Left ventricle myocardium superior (tissue), 1 donor: ENCODE measurements at regions not wholly inside any gene's neighbourhood (a gene's known extent, or its start where the extent isn't known, plus 50 kb on each side); places are given as distances from the start of the nearest gene placed in this dataset.
"Not testable (repeated sequence)": the region's sequence is repeated elsewhere in the genome, so short reads cannot be mapped to it uniquely, and the experiment has no call there.

Experiments used
- ATAC-seq: fragments of 200-7000 bp; cut with Tn5 transposase; one replicate; pipeline ENCODE4 v1.9.1; 2020; ENCODE audit warnings: mild to moderate bottlenecking, moderate library complexity
- DNase-seq: peaks from one replicate; pipeline ENCODE4 v3.0.0-alpha.2; 2020
- intact Hi-C: fragments of 100-400 bp; cut with micrococcal nuclease; formaldehyde crosslinking; loops from one replicate; pipeline ENCODE4 v1.11.0; 2022
- donor health status: DM: no; HTN: yes; CAD: no; lungs with severe emphysema.

DNA sequence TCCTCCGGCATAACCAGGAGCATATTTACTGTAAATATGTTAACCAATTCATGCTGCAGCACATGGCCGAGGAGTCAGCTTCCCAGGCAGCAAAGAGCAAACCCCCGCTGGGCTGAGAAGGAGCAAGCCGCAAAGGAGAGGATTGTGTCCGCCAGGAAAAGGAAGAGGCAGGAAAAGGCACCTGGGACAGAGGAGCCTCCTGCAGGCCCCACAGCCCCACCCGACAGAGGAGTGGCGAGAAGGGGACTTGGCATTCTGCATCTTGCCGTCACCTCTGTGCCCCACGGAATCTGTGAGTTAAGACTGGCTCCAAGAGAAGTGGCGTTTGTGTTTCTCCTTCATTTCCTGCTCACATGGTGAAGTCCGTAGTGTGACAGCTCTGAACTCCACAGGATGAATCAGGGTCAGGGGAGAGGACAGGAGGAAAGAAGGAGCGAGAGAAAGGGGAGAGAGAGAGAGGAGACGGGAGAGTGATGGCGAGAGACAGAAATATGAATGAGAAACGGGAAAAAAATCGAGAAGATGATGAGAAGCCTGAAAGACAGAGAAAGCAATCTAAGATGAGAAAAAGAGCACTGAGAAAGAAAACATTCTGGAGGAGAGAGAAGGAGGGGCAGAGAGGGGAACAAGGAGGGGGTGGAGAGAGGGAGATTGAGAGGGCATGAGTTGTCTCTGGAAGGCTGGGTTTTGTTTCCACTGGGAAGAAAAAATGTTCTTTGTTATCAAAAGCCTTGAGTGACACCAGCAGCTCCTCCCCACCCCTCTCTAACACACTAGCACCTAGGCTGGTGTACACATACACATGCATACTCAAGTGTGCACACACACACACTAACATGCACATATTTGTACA, 489.6 kb downstream of the MN1 start:
- DNase-seq (no peak), ATAC-seq (no peak)
- intact Hi-C loops: no loop called here

DNA sequence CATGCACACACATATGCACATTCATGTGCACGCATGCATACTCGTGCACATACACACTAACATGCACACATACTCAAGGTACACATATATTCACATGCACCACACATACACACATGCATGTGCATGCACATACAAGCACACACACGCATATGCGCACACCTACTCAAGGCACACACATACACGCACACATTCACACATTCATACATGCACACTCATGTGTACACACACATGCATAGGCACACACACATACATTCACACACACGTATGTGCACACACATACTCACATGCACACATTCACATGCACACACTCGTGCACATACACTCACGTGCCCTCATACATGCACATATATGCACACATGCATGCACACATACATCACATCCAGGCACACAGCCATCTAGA, 489.0 kb downstream of the MN1 start:
- DNase-seq (no peak), ATAC-seq (no peak)
- intact Hi-C loops: no loop called here

DNA sequence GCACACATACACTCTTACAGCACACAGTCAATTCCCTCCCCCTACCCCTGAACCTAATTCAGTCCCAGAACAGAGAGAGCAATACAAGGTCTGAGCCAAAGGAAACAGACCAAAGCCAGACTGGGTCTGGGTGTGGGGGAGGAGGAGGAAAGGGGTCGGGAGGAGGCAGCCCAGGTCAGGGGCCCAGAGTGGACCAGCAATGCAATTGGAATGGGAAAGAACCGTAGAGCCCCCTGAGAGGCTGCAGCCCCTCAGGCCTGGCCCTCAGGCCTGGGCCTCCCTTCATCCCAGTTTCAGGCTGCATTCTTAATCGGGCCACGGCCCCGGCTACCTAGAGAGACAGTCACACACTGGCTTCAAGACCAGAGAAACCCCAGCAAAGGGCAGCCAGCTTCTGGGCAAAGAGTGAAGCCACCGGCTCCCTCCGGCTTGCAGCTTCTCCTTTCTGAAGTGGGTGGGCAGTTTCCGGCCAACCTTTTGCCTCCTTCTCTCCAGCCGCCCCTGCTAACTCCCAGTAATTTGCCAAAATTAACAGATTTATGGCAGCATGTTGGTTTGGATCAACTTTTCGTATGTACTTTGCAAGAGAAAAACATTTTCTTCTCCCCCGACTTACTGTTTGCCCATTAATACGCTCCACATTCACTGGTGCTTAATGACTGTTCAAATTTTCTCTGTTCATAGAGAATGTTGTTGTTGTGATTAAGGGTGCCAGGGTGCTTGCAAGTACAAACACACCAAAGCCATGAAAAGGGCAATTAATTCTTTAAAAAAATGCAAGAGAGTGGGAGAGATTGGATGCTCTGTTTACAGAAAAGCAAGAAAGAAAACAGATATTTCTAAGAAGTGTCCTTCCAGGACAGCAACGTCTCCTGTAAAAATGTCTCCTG, 488.3 kb downstream of the MN1 start:
- no peak for DNase-seq
- ATAC-seq: peak; percentile 37
- intact Hi-C loops: no loop called here

DNA sequence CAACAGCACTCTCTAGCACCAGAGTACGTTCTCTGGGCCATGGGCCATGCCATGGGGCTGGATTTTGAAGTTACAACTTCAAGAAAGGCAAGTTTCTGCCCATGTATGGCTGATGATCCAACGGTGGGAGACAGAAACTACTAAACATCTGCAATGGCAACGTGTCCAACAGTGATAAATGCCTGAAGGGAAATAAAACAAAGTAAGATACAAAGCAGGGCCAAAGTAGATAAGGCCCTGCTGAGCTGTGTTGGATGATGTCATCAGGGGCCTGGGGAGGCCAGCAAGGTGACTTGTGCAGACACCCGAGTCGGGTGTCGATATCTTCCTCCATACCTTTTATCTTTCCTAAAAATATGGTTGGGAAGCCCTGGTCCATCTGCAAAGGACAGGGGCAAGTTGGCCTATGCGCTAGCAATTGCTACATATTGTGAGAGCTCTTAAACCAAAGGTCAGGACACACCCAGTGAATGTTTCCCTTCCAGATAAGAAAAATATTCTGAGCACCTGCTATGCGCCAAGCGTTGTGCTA, 487.2 kb downstream of the MN1 start:
- DNase-seq: no peak
- ATAC-seq: no peak
- intact Hi-C loops: no loop called here

DNA sequence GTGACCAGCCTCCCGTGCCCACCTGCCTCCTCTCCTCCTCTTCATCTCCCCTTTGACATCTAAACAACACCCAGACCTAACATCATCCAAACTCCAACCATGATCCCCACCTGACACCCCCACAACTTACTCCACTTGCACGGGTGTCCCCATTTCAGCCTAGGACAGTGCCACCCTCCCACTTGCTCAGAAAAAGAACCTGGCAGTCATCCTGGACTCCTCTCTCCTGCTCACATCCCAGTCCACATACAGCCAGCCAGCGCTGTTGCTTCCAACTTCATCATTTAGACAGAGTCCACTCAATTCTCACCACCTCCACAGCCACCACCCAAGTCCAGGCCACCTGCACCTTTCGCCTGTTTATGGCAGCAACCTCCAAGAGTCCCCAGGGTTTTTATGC, 485.7 kb downstream of the MN1 start:
- intact Hi-C loops: no loop called here
- DNase-seq: no peak
- no peak for ATAC-seq

DNA sequence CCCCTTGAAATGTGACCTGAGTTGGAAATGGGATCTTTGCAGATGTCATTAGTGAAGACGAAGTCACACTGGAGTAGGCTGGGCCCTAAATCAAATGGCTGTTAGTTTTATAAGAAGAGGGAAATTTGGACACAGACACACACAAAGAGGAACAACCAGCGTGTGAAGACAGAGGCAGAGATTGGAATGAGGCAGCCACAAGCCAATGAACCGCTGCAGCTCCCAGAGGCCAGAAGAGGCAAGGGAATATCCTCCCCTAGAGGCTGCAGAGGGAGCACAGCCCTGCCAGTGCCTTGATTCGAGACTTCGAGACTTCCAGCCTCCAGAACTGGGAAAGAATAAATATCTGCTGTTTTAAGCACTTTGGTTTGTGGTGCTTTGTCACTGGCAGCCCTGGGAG, 484.5 kb downstream of the MN1 start:
- intact Hi-C loops: no loop called here
- DNase-seq (no peak), ATAC-seq (no peak)

DNA sequence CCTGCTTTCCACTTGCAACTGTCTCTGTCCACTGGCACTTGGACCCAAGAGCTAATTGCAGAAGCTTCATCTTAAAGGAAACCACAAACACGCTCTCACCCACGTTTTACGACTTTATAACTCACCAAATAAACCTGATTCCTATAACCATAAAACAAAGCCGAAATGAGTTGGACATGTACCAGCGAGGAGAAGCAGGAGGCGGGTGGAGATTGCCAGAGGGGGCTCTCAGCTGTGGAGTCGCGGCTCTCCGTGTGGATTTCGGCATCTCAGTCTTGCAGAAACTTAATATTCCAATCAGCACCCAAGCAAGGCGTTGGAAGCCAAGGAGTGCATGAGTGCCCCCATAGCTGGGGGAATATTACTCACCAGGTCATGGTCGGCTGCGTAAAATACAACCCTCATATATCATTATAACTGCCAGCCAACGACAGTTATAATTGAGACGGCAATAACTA, 483.6 kb downstream of the MN1 start:
- intact Hi-C loops: no loop called here
- ATAC-seq (no peak), DNase-seq (no peak)

DNA sequence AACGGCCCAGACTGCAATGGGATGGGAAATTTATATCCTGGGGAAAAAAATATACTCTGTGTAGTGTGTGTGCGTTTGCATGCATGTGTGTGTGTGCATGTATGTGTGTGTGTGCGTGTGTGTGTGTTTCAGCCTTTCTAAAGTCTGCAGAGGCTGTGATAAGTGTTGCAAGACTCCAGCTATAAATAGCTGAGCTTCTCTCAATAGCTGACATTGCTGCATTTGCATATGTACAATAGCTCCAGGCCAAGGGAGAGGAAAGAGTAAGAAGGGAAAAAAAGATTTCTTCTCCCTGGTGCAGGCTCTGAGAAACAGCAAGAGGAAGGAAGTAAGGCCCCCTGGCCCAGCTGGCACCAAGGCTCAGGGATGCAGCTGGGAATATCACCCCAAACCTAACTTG, 483.0 kb downstream of the MN1 start:
- peak; percentile 85 for ATAC-seq
- intact Hi-C loops: no loop called here
- peak; percentile 57 for DNase-seq

DNA sequence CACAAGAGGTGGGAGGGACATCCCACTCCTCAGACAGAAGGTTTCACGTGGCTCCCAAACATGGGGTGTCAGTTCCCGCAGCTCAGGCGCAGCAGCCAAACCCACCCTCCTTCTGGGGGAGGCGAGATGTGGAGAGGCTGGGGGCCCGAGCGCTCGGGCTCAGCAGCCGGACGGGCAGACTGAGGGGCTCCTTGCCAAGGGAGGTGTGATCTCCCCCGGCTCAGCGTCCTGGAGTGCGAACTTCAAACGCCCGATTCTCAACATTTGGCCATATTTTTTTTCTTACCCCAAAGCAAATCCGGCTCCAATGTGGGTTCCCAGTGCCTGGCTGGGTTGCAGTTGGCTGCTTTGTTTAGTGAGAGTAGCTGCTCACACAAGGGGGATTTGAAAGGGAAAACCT, 477.9 kb downstream of the MN1 start:
- intact Hi-C loops: no loop called here
- DNase-seq (no peak), ATAC-seq (no peak)

DNA sequence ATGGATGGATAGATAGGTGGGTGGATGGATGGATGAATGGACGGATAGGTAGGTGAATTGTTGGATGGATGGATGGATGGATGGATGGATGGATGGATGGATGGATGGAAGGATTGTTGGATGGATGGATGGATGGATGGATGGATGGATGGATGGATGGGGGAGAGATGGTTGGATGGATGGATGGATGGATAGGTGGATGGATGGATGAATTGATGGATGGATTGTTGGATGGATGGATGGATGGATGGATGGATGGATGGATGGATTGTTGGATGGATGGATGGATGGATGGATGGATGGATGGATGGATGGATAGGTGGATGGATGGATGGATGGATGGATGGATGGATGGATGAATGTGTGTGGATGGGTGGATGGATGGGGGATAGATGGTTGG, 476.6 kb downstream of the MN1 start:
- intact Hi-C loops, ATAC-seq, DNase-seq: not testable (repeated sequence)

DNA sequence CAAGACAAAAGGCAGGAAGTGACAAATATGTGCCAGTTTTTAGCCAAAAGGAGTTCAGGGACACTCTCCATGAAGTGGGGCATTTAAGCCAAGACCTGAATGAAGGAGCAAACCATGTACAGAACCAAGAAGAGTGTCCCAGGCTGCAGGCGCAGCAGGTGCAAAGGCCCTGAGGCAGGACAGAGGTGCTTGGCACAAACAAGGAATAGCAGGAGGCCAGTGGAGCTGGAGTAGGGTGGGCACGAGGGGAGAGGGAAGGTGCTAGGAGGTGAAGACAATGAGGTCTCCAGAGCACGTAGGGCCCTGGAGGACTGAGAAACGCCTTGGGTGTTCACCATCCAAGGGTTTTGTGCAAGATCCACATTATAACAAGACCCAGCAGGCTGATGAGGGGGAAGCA, 474.1 kb downstream of the MN1 start:
- DNase-seq (no peak), ATAC-seq (no peak)
- intact Hi-C loops: no loop called here

DNA sequence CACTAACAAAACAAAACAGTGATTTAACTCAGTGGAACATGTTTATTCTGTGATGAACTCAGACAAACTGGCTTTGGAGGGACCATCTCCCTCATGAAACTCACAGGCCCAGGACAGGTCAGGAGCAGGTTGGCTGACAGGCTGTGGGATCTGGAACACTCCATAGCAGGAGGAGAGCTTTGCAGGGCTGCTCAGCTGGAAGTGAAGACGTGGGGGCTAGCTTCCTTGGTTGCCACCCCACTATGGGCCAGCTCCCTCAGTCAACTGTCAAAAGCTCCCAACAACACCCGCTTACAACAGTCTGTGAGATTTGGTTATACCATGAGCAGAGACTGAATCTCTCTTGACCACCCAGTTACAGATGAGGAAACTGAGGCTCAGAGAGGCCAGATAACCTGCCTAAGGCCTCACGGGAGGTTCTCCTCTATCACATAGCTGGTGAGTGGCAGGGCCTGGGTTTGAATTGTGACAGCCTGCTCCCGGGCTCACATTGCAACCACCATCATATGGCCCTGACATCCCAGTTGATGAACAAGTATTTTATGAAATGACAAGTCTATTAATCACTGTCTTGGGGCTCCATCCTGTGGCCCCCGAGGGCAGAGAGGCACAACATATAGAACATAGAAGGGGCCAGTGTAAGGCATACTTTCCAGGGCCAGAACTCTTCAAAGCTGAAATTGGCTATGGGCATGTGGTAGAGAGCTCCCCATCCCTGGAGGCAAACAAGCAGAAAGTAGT, 473.4 kb downstream of the MN1 start:
- ATAC-seq: no peak
- no peak for DNase-seq
- intact Hi-C loops: no loop called here

DNA sequence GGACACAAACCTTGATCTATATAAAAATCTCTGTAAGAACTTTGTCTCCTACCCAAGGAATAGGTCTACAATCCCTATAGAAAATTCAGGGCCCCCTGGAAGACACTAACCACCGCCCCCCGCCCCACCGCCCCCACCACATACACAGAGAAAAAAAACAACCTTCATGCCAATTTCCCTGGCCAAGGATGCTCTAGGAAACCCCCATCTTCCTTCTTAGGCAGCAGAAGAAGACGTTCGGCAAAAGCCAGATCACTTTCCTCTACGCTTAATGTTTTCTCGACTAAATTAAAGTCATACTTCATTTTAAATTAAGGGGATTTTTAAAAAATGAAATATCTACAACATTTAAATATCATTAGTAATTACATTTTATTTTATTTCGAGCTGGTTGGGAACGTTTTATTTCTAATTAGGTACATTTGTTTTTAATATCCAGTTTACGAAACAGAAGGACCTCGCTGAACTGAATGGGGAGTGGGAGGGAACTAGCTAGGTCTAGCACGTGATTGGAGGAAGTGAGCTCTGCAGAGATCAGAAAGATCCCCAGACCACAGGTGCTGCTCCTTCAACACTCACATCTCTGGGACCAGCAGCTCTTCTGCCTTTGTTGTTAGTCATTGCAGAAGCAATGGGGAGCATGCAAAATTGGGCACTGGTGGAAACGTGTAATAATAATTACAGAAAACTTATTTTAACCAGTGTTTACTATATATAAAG, 472.3 kb downstream of the MN1 start:
- intact Hi-C loops: no loop called here
- ATAC-seq: no peak
- DNase-seq: no peak

DNA sequence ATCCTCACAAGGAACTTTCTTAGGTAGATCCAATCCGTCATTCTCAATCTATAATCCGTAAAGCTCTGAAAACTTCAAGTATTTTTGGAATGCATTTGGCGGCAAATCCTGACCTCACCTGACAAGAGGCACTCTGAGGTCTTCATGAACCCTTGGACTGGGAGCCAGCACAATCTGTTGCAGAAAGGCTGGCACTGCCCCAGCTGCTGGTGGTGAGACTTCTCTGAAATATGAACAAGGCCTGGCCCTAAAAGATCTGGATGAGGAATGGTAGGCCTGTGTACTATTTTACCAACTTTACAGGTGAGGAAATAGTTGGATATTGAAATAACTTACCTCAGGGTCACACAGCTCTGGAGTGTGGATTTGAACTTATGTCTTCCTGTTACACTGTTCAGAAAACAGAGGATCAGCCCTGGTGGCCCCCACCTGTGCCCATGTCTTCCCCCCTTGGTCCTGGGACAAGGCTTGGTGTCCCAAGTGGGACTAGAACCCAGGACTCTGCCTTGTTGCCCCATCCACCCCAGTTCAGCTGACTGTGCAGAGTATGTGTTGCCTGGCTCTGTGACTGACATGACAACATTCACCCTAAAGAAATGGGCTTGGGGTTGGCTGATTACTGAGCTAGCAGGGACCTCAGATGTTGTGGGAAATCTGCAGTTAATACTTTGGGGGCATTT, 471.4 kb downstream of the MN1 start:
- intact Hi-C loops: no loop called here

DNA sequence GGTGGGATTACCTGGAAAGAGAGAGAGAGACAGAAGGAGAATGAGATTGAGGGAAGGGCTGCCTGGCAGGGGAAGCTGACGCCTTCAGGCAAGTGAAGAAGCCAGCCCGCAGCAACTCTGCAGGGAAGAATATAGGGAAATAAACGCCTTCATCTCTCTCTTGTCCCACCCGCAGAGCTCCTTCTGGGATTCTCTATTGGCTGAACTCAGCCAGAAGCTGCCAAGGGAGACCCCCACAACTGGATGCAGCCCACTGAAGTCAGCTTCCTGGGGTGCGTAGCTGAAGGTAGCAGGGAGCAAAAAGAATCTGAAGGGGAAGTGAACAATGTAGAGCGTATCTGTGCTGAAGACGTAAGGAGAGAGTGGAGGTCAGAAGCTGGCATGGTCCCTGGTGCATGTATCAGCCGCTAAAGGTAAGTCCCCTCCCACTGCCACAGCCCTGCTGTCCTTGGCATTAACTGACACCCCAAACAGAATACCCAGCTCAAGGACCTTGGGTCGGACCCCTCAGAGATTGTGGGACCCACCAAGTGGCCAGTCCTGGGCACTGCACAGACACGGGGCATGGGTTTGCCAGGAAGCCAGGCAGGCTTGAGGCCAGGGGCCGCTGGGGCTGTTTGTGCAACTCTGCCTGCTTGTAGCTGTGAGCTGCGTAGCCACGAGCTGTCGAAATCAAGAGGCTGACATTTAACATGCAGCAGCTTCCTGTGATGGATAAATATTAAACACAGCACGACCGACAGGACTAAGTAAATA, 469.9 kb downstream of the MN1 start:
- ATAC-seq: peak; percentile 89
- peak; percentile 72 for DNase-seq
- intact Hi-C loops: no loop called here

More for the DNA sequence above, 471.4 kb downstream of the MN1 start:
- DNase-seq (no peak), ATAC-seq (no peak)

DNA sequence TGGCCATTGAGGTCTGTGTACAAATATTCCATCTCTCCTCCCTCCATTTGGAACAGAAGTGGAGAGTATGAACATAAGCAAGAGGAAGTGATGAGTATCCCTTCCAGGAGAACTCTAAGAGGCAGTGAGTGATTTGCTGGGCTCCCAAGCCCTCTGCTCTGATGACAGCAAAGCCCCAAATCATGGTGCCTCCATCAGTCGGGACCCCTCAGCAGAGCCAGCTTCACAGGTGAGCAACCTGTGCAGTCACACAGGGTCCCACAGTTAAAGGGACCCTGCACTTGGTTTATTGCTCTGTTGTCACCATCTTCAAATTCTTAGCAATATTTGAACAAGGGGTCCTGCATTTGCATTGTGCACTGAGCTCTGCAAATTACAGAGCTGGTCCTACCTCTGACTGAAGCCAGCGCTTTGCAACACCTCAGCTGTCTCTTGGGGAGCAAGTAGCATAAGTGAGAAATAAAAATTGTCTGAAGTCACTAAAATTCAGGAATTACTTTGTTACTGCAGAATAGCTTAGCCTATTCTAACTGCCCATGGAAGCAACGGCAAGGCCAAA, 466.4 kb downstream of the MN1 start:
- intact Hi-C loops: no loop called here
- DNase-seq (no peak), ATAC-seq (no peak)
